ENCODE measurements at regions not wholly inside any gene's neighbourhood (a gene's known extent, or its start where the extent isn't known, plus 50 kb on each side); places are given as distances from the start of the nearest gene placed in this dataset.

GRCh38 chr15:93646193-93646592, 557.2 kb upstream of the RGMA start:
- TF ChIP-seq CTCF (IDR thresholded peaks at IDR 0.05; ENCODE audit: insufficient read depth, low read depth, low read length) (no peak), EZH2 (IDR thresholded peaks at IDR 0.05; ENCODE audit: insufficient read depth, low read length) (no peak)
